ENCODE measurements at regions not wholly inside any gene's neighbourhood (a gene's known extent, or its start where the extent isn't known, plus 50 kb on each side); places are given as distances from the start of the nearest gene placed in this dataset.

- TF ChIP-seq CTCF (IDR thresholded peaks at IDR 0.05) = no peak
- no peak for TF ChIP-seq POLR2A (IDR thresholded peaks at IDR 0.05)
Observed at GRCh38 chr18:43794363-43794762, 517.1 kb upstream of the SYT4 start.

Measured in Peyer's patch (tissue), 4 donors.